ENCODE measurements at regions not wholly inside any gene's neighbourhood (a gene's known extent, or its start where the extent isn't known, plus 50 kb on each side); places are given as distances from the start of the nearest gene placed in this dataset.

- Histone ChIP-seq H3K27me3 (no peaks in the 10 kb centered on the region), H3K4me3 (no peak overlapping the region), H3K4me1 (no peaks in the 10 kb centered on the region), H3K27ac (no peak overlapping the region), H3K9me3 (no peaks in the 10 kb centered on the region), H3K36me3 (no peaks in the 10 kb centered on the region)
- TF ChIP-seq CTCF (IDR thresholded peaks at IDR 0.05) = no peak
- intact Hi-C loops (cut with DNase I) = no loop called here
- FAIRE-seq = no peak
- DNase-seq = no peak
- ATAC-seq = no peak
- WGBS, 2 donors = 48 to 64% methylated on average over 1 of the region's 1 CpG
Observed at GRCh38 chr3:78015856-78016255, 976.0 kb downstream of the ROBO2 start.

- FAIRE-seq (no peak), DNase-seq (no peak), ATAC-seq (no peak)
- H3K36me3 ChIP-seq = no peaks in the 10 kb centered on the region
- H3K4me3 ChIP-seq = no peak overlapping the region
- H3K27ac ChIP-seq = no peak overlapping the region
- WGBS, 2 donors = 53 to 60% methylated on average over 3 of the region's 3 CpGs
- TF ChIP-seq CTCF (IDR thresholded peaks at IDR 0.05) = no peak
- no peaks in the 10 kb centered on the region for H3K9me3 ChIP-seq
- no peaks in the 10 kb centered on the region for H3K27me3 ChIP-seq
- intact Hi-C loops (cut with DNase I) = no loop called here
- no peaks in the 10 kb centered on the region for H3K4me1 ChIP-seq
Observed at GRCh38 chr3:78021710-78022109, 981.8 kb downstream of the ROBO2 start.

DNA sequence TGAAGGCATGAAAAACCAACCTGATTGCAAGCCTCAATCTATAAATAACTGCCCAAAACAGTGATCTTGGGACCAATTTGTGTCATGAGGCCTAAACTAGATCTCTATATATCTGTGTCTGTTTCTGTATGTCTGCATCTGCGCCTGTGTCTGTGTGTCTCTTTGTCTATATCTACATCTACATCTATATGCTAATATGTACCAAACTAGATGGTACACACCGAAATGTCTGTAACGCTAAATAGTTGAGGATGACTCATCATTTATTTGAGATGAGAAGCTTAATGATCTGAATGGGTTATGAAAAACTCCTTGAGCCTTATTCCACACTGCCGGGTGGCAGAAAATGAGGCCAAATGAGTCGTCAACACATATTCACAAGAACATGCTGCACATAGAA lies 982.3 kb downstream of the ROBO2 start:
- no peak for TF ChIP-seq CTCF (IDR thresholded peaks at IDR 0.05)
- no peak for ATAC-seq
- no peak for FAIRE-seq

GRCh38 chr3:78023257-78023656 lies 983.4 kb downstream of the ROBO2 start:
- Histone ChIP-seq H3K27ac (no peak overlapping the region), H3K4me3 (no peak overlapping the region), H3K9me3 (no peaks in the 10 kb centered on the region), H3K27me3 (no peaks in the 10 kb centered on the region), H3K36me3 (no peaks in the 10 kb centered on the region), H3K4me1 (no peaks in the 10 kb centered on the region)
- no peak for DNase-seq
- 83 to 87% methylated on average over 3 of the region's 3 CpGs for WGBS, 2 donors
- ATAC-seq = no peak
- intact Hi-C loops (cut with DNase I) = no loop called here
- TF ChIP-seq CTCF (IDR thresholded peaks at IDR 0.05) = no peak
- no peak for FAIRE-seq

More for the DNA sequence above, 982.3 kb downstream of the ROBO2 start:
- 71 to 80% methylated on average over 5 of the region's 5 CpGs for WGBS, 2 donors
- H3K4me3 ChIP-seq = no peak overlapping the region
- no peaks in the 10 kb centered on the region for H3K9me3 ChIP-seq
- H3K4me1 ChIP-seq = no peaks in the 10 kb centered on the region
- H3K27me3 ChIP-seq = no peaks in the 10 kb centered on the region
- H3K27ac ChIP-seq = no peak overlapping the region
- H3K36me3 ChIP-seq = no peaks in the 10 kb centered on the region
- intact Hi-C loops (cut with DNase I) = no loop called here
- DNase-seq = no peak

DNA sequence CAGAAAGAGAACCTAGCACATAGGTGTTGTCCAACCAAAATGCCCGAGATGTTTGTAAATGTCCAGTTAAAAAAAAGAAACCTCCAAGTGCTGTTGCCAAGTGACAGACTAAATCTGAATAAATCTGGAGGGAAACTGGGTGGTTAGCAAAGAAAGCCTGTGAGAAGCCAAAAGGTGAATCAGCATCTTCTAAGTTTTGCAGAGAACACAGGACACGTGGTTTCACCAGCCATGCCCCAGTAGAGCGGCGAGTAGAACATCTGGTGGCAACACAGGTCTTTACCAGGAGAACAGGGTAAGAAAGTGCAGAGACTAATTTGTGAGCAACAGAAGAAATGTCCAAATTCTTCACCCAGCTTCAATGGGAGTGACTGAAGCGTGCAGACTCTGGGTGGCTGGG lies 986.0 kb downstream of the ROBO2 start:
- DNase-seq (no peak), ATAC-seq (no peak), FAIRE-seq (no peak)
- Histone ChIP-seq H3K27me3 (no peaks in the 10 kb centered on the region), H3K4me1 (no peaks in the 10 kb centered on the region), H3K4me3 (no peak overlapping the region), H3K36me3 (no peaks in the 10 kb centered on the region), H3K9me3 (no peaks in the 10 kb centered on the region), H3K27ac (no peak overlapping the region)
- TF ChIP-seq CTCF (IDR thresholded peaks at IDR 0.05) = no peak
- intact Hi-C loops (cut with DNase I) = no loop called here
- WGBS, 2 donors = 61 to 76% methylated on average over 5 of the region's 5 CpGs

Data from pancreas (tissue), 10 donors.